H9 (cell line): ENCODE measurements at regions not wholly inside any gene's neighbourhood (a gene's known extent, or its start where the extent isn't known, plus 50 kb on each side); places are given as distances from the start of the nearest gene placed in this dataset.

Experiments used
- DNase-seq: peaks from one replicate; pipeline ENCODE4 v3.0.0-alpha.2; 2017
- H2AFZ ChIP-seq: one replicate; pipeline ENCODE4 v1.6.1; 2013; ENCODE audit warnings: mild to moderate bottlenecking, low read length, control low read depth, moderate library complexity
- H2AK5ac ChIP-seq: 2 replicates; pipeline ENCODE4 v1.6.1; 2013; ENCODE audit warnings: low read length, control low read depth, mixed read lengths; ENCODE audit not compliant: insufficient read length
- H2BK120ac ChIP-seq: one replicate; pipeline ENCODE4 v1.6.1; 2013; ENCODE audit warnings: low read depth, mild to moderate bottlenecking, low read length, control low read depth, inconsistent platforms; ENCODE audit not compliant: poor library complexity, severe bottlenecking
- H2BK12ac ChIP-seq: 2 replicates; pipeline ENCODE4 v1.6.1; 2013; ENCODE audit warnings: low read length, control low read depth, mixed read lengths, low read depth; ENCODE audit not compliant: insufficient read length
- H2BK15ac ChIP-seq: 2 replicates; pipeline ENCODE4 v1.6.1; 2013; ENCODE audit warnings: low read depth, low read length, control low read depth
- H2BK20ac ChIP-seq: one replicate; pipeline ENCODE4 v1.6.1; 2013; ENCODE audit warnings: low read depth, mild to moderate bottlenecking, low read length, control low read depth, inconsistent platforms; ENCODE audit not compliant: poor library complexity, severe bottlenecking
- H2BK5ac ChIP-seq: 2 replicates; pipeline ENCODE4 v1.6.1; 2013; ENCODE audit warnings: low read length, control low read depth, mixed read lengths; ENCODE audit not compliant: insufficient read length
- H3K14ac ChIP-seq: 2 replicates; pipeline ENCODE4 v1.6.1; 2013; ENCODE audit warnings: low read length, control low read depth; ENCODE audit not compliant: insufficient read depth
- H3K18ac ChIP-seq: 2 replicates; pipeline ENCODE4 v1.6.1; 2013; ENCODE audit warnings: low read depth, mild to moderate bottlenecking, mixed read lengths, low read length, control low read depth; ENCODE audit not compliant: insufficient read length
- H3K23ac ChIP-seq: 2 replicates; pipeline ENCODE4 v1.6.1; 2013; ENCODE audit warnings: low read length, control low read depth, mixed read lengths, low read depth; ENCODE audit not compliant: insufficient read length
- H3K23me2 ChIP-seq: 2 replicates; pipeline ENCODE4 v1.6.1; 2013; ENCODE audit warnings: low read depth, mild to moderate bottlenecking, mixed read lengths, low read length, control low read depth; ENCODE audit not compliant: insufficient read length, poor library complexity, severe bottlenecking
- H3K27ac ChIP-seq: 2 replicates; pipeline ENCODE4 v1.5.1; 2013; ENCODE audit warnings: low read length, control low read depth, mixed read lengths, low read depth; ENCODE audit not compliant: insufficient read length
- H3K27me3 ChIP-seq: 2 replicates; pipeline ENCODE4 v1.6.1; 2013; ENCODE audit warnings: low read length, control low read depth, inconsistent platforms; ENCODE audit not compliant: insufficient read depth
- H3K4ac ChIP-seq: 2 replicates; pipeline ENCODE4 v1.6.1; 2013; ENCODE audit warnings: low read depth, mild to moderate bottlenecking, control low read depth, inconsistent platforms, low read length, moderate library complexity
- H3K4me1 ChIP-seq: 2 replicates; pipeline ENCODE4 v1.6.1; 2013; ENCODE audit warnings: low read length, control low read depth, inconsistent platforms; ENCODE audit not compliant: insufficient read depth
- H3K4me2 ChIP-seq: 2 replicates; pipeline ENCODE4 v1.6.1; 2013; ENCODE audit warnings: low read length, control low read depth, mixed read lengths; ENCODE audit not compliant: insufficient read length, insufficient read depth
- H3K56ac ChIP-seq: 2 replicates; pipeline ENCODE4 v1.6.1; 2013; ENCODE audit warnings: low read depth, mild to moderate bottlenecking, mixed read lengths, low read length, control low read depth; ENCODE audit not compliant: insufficient read length
- H3K79me1 ChIP-seq: 2 replicates; pipeline ENCODE4 v1.6.1; 2013; ENCODE audit warnings: low read depth, mild to moderate bottlenecking, moderate library complexity, low read length, control low read depth, inconsistent platforms; ENCODE audit not compliant: insufficient read depth, poor library complexity, severe bottlenecking
- H3K79me2 ChIP-seq: 2 replicates; pipeline ENCODE4 v1.6.1; 2013; ENCODE audit warnings: low read length, control low read depth, inconsistent platforms; ENCODE audit not compliant: insufficient read depth
- H3K9ac ChIP-seq: 2 replicates; pipeline ENCODE4 v1.6.1; 2013; ENCODE audit warnings: low read length, control low read depth, mixed read lengths; ENCODE audit not compliant: insufficient read length; ENCODE audit errors: extremely low read depth
- H3K9me3 ChIP-seq: one replicate; pipeline ENCODE4 v1.6.1; 2013; ENCODE audit warnings: low read depth, low read length, inconsistent platforms; ENCODE audit not compliant: control insufficient read depth
- H3T11ph ChIP-seq: one replicate; pipeline ENCODE4 v1.6.1; 2013; ENCODE audit warnings: mild to moderate bottlenecking, low read length, control low read depth, inconsistent platforms
- H4K20me1 ChIP-seq: one replicate; pipeline ENCODE4 v1.6.1; 2013; ENCODE audit not compliant: control insufficient read depth, insufficient read length, insufficient read depth
- H4K5ac ChIP-seq: 2 replicates; pipeline ENCODE4 v1.6.1; 2013; ENCODE audit warnings: low read depth, mild to moderate bottlenecking, mixed read lengths, low read length, control low read depth; ENCODE audit not compliant: insufficient read length
- H4K8ac ChIP-seq: replicated peaks from 2 replicates; pipeline ENCODE4 v1.6.1; 2013; ENCODE audit warnings: low read length, control low read depth, mixed read lengths, low read depth; ENCODE audit not compliant: insufficient read length
- H4K91ac ChIP-seq: 2 replicates; pipeline ENCODE4 v1.6.1; 2013; ENCODE audit warnings: low read depth, mild to moderate bottlenecking, moderate library complexity, mixed read lengths, low read length, control low read depth; ENCODE audit not compliant: insufficient read length
- H3K27ac Mint-ChIP-seq, 3 experiments: 2 replicates in 2 of 3; 3 replicates in 1 of 3; pipeline ENCODE4 v1.8.0; 2020 to 2021; ENCODE audit warnings: mixed read lengths in 3 of 3, mild to moderate bottlenecking in 1 of 3, moderate library complexity in 1 of 3
- H3K27me3 Mint-ChIP-seq: 2 replicates; pipeline ENCODE4 v1.8.0; 2021; ENCODE audit warnings: low read depth, mild to moderate bottlenecking, moderate library complexity, mixed read lengths
- H3K36me3 Mint-ChIP-seq, 3 experiments: 2 replicates in 2 of 3; 3 replicates in 1 of 3; pipeline ENCODE4 v1.8.0; 2020 to 2021; ENCODE audit warnings: low read depth in 3 of 3, mixed read lengths in 3 of 3; ENCODE audit not compliant: insufficient read depth in 1 of 3
- H3K4me1 Mint-ChIP-seq, 2 experiments: 2 replicates each; pipeline ENCODE4 v1.8.0; 2020; ENCODE audit warnings: mixed read lengths in 2 of 2
- H3K4me3 Mint-ChIP-seq, 2 experiments: 2 replicates in 1 of 2; 3 replicates in 1 of 2; pipeline ENCODE4 v1.8.0; 2020 to 2021; ENCODE audit warnings: mild to moderate bottlenecking in 2 of 2, mixed read lengths in 2 of 2, moderate library complexity in 1 of 2
- H3K9me3 Mint-ChIP-seq, 2 experiments: 2 replicates in 1 of 2; 3 replicates in 1 of 2; pipeline ENCODE4 v1.8.0; 2020; ENCODE audit warnings: mild to moderate bottlenecking in 2 of 2, mixed read lengths in 2 of 2, moderate library complexity in 1 of 2
- CTCF ChIP-seq: fragments of 200-600 bp; sonication (generic); conservative IDR thresholded peaks from 3 replicates; pipeline ENCODE4 v1.8.0; 2021; ENCODE audit warnings: antibody characterized with exemption, mild to moderate bottlenecking
- WGBS: extraction: QIAGEN DNeasy Blood & Tissue Kit; methylation state at CpG from one replicate; pipeline ENCODE4 v1.1.7; 2013; ENCODE audit warnings: missing lambda C conversion rate, low lambda C conversion rate, mixed read lengths; ENCODE audit not compliant: insufficient read length; ENCODE audit errors: extremely low coverage; 5-methylcytosine and 5-hydroxymethylcytosine counted together

- H3K9me3 Mint-ChIP-seq, result peaks cover 31 to 37% of the 10 kb centered on the region in 2 experiments
- H3K27me3 ChIP-seq, result no peaks in the 10 kb centered on the region
Measured at GRCh38 chr15:58374147-58374546, 57.6 kb upstream of the LIPC start.

More at GRCh38 chr15:58374147-58374546, 57.6 kb upstream of the LIPC start:
- Mint-ChIP-seq H3K4me3 (no peak overlapping the region), H3K27me3 (no peaks in the 10 kb centered on the region; the same call in 1 of the 2 replicates), H3K27ac (no peak overlapping the region), H3K36me3 (peaks cover 6 to 30% (median 13%) of the 10 kb centered on the region in 3 experiments; a peak in 6 of 7 replicates), H3K4me1 (no peaks in the 10 kb centered on the region)
- no CpG with 5 or more reads among the region's 3 CpGs for WGBS
- Histone ChIP-seq H3K18ac (no peak overlapping the region), H3K56ac (no peak overlapping the region), H2BK20ac (no peak overlapping the region), H2BK15ac (no peak overlapping the region), H2BK120ac (no peak overlapping the region), H3K4ac (no peak overlapping the region), H2AFZ (no peak overlapping the region), H2BK12ac (no peak overlapping the region), H2BK5ac (no peak overlapping the region), H3K9ac (no peak overlapping the region), H4K20me1 (no peaks in the 10 kb centered on the region), H4K8ac (no peak overlapping the region), H3K9me3 (peaks cover 6% of the 10 kb centered on the region), H3T11ph (no peak overlapping the region), H2AK5ac (no peak overlapping the region), H3K23ac (no peak overlapping the region), H4K91ac (no peak overlapping the region), H3K14ac (no peak overlapping the region), H3K4me2 (no peak overlapping the region), H3K79me2 (no peaks in the 10 kb centered on the region), H3K4me1 (no peaks in the 10 kb centered on the region), H3K27ac (no peak overlapping the region), H3K23me2 (no peaks in the 10 kb centered on the region), H3K79me1 (no peaks in the 10 kb centered on the region), H4K5ac (no peak overlapping the region)
- TF ChIP-seq CTCF, result no peak
- no peak for DNase-seq
